SK-N-SH (cell line): ENCODE measurements at regions not wholly inside any gene's neighbourhood (a gene's known extent, or its start where the extent isn't known, plus 50 kb on each side); places are given as distances from the start of the nearest gene placed in this dataset.

Experiments used
- CHD2 ChIP-seq: fragments of 150-350 bp; IDR thresholded peaks from 2 replicates; pipeline ENCODE4 v1.6.1; 2018; ENCODE audit warnings: low read length; ENCODE audit not compliant: partially characterized antibody
- CTCF ChIP-seq: fragments of 200-600 bp; sonication (generic); IDR thresholded peaks from 2 replicates; pipeline ENCODE4 v1.6.1; 2017; ENCODE audit warnings: antibody characterized with exemption, mild to moderate bottlenecking, moderate library complexity
- EP300 ChIP-seq, 2 experiments: IDR thresholded peaks; 2 replicates each; pipeline versions ENCODE4 v1.4.0 to v1.6.1; 2012; ENCODE audit warnings: borderline replicate concordance in 1 of 2, low read depth in 1 of 2, low read length in 1 of 2
- GABPA ChIP-seq: IDR thresholded peaks from 2 replicates; pipeline ENCODE4 v1.4.0; 2012; ENCODE audit warnings: low read depth, mild to moderate bottlenecking
- IRF3 ChIP-seq: fragments of 150-350 bp; IDR thresholded peaks from 2 replicates; pipeline ENCODE4 v1.6.1; 2016; ENCODE audit warnings: mild to moderate bottlenecking, low read depth, low read length
- JUND ChIP-seq: IDR thresholded peaks from 2 replicates; pipeline ENCODE4 v1.4.0; 2012
- MXI1 ChIP-seq: IDR thresholded peaks from 2 replicates; pipeline ENCODE4 v1.6.1; 2012; ENCODE audit warnings: mild to moderate bottlenecking, low read depth, low read length, improper control_type of control experiment
- POLR2AphosphoS5 ChIP-seq: IDR thresholded peaks from 2 replicates; pipeline ENCODE4 v1.6.1; 2012; ENCODE audit warnings: low read depth, low read length
- RAD21 ChIP-seq: IDR thresholded peaks from 2 replicates; pipeline ENCODE4 v1.6.1; 2012; ENCODE audit warnings: mild to moderate bottlenecking, low read length
- YY1 ChIP-seq: IDR thresholded peaks from 2 replicates; pipeline ENCODE4 v1.4.0; 2012; ENCODE audit warnings: low read depth, mild to moderate bottlenecking
- ZBTB33 ChIP-seq: IDR thresholded peaks from 2 replicates; pipeline ENCODE4 v1.4.0; 2012; ENCODE audit warnings: low read depth, borderline replicate concordance
- TF ChIP-seq, protein P1 (sequence below): IDR thresholded peaks from 2 replicates; pipeline ENCODE4 v1.4.0; 2012; ENCODE audit warnings: low read depth, borderline replicate concordance
- TF ChIP-seq, protein P2 (sequence below): IDR thresholded peaks from 2 replicates; pipeline ENCODE4 v1.4.0; 2012; ENCODE audit warnings: low read depth
- TF ChIP-seq, protein P3 (sequence below): IDR thresholded peaks from 2 replicates; pipeline ENCODE4; 2012

DNA sequence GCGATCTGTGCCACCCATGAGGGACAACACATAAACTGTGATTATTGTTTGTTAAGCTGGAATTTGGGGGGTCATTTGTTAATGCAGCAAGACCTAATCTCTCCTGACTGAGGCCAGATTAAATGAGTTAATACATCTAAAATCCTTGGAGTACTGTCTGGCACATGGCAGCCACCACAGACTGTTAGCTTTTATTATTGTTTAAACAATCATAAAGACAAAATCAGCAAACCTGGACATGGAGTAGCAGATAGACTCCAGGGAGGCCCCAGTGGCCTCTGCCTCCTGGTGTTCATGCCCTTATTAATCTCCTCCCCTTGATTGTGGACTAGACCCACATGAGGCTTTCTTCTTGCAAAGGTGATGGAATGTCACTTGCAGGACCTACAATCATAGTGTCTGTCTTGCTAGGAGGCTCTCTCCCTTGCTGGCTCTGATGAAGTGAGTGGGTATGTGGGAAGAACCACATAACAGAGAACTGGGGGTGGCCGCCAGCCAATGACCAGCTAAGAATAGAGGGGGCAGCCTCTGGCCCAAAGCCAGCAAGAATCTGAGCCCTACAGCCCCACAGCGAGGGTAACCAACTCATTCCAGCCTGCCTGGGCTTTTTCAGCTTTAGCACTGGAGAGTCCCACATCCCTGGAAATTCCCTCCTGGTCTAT is 142.0 kb downstream of the SCARB1 start:
- TF ChIP-seq GABPA (no peak), JUND (no peak), CTCF (no peak), RAD21 (no peak), IRF3 (no peak), MXI1 (no peak), EP300 (IDR thresholded peaks at IDR 0.05; ENCODE audit: borderline replicate concordance in 1 of 2, low read depth in 1 of 2, low read length in 1 of 2) (no peak), ZBTB33 (no peak), CHD2 (no peak), POLR2AphosphoS5 (no peak), YY1 (no peak)
- TF ChIP-seq, protein P1, sequence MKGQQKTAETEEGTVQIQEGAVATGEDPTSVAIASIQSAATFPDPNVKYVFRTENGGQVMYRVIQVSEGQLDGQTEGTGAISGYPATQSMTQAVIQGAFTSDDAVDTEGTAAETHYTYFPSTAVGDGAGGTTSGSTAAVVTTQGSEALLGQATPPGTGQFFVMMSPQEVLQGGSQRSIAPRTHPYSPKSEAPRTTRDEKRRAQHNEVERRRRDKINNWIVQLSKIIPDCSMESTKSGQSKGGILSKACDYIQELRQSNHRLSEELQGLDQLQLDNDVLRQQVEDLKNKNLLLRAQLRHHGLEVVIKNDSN: no peak
- TF ChIP-seq, protein P2, sequence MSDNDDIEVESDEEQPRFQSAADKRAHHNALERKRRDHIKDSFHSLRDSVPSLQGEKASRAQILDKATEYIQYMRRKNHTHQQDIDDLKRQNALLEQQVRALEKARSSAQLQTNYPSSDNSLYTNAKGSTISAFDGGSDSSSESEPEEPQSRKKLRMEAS: no peak
- TF ChIP-seq, protein P3, sequence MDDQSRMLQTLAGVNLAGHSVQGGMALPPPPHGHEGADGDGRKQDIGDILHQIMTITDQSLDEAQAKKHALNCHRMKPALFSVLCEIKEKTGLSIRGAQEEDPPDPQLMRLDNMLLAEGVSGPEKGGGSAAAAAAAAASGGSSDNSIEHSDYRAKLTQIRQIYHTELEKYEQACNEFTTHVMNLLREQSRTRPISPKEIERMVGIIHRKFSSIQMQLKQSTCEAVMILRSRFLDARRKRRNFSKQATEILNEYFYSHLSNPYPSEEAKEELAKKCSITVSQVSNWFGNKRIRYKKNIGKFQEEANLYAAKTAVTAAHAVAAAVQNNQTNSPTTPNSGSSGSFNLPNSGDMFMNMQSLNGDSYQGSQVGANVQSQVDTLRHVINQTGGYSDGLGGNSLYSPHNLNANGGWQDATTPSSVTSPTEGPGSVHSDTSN: no peak
